Fibroblast of skin of right biceps (primary cell): ENCODE measurements at regions not wholly inside any gene's neighbourhood (a gene's known extent, or its start where the extent isn't known, plus 50 kb on each side); places are given as distances from the start of the nearest gene placed in this dataset.
"Not testable (repeated sequence)": the region's sequence is repeated elsewhere in the genome, so short reads cannot be mapped to it uniquely, and the experiment has no call there.

Source experiments
- DNase-seq: peaks from one replicate; pipeline ENCODE4 v3.0.0-alpha.2; 2013

DNA sequence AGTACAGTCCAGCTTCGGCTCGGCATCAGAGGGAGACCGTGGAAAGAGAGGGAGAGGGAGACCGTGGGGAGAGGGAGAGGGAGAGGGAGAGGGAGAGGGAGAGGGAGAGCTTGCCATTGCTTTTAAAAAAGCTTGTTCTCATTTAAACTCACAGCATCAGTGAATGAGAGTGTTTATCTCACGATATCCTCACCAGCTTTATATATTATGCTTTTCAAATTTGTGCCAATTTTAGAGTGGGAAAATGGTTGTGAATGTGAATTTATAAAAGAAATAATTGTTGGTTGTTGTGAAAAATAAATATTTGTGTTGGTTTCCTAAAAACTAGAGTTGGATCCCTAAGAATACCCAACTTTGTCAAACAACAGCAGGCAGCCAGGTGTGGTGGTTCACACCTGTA is 170.1 kb downstream of the NRN1 start:
- not testable (repeated sequence) for DNase-seq

- no peak for DNase-seq
Observed at GRCh38 chr6:5833120-5833519, 173.6 kb downstream of the NRN1 start.

- DNase-seq, result no peak
Observed at GRCh38 chr6:5832668-5833067, 174.1 kb downstream of the NRN1 start.

GRCh38 chr6:5831219-5831862 is 175.4 kb downstream of the NRN1 start:
- not testable (repeated sequence) for DNase-seq

- DNase-seq, result no peak
Observed at GRCh38 chr6:5828296-5828695, 178.4 kb downstream of the NRN1 start.

- no peak for DNase-seq
Observed at GRCh38 chr6:5827056-5827904, 179.4 kb downstream of the NRN1 start.

GRCh38 chr6:5824382-5824983 is 182.2 kb downstream of the NRN1 start:
- DNase-seq, result not testable (repeated sequence)
